Colonic mucosa (tissue), 4 donors: ENCODE measurements at regions not wholly inside any gene's neighbourhood (a gene's known extent, or its start where the extent isn't known, plus 50 kb on each side); places are given as distances from the start of the nearest gene placed in this dataset.

Experiments used
- DNase-seq: peaks from one replicate; pipeline ENCODE4 v3.0.0-alpha.2; 2020
- H3K27ac ChIP-seq: fragments of 200-600 bp; one replicate; pipeline ENCODE4 v1.8.0; 2021
- H3K27me3 ChIP-seq: fragments of 200-600 bp; one replicate; pipeline ENCODE4 v1.8.0; 2021
- H3K36me3 ChIP-seq: fragments of 200-600 bp; one replicate; pipeline ENCODE4 v1.8.0; 2021
- H3K4me1 ChIP-seq: fragments of 200-600 bp; one replicate; pipeline ENCODE4 v1.8.0; 2021; ENCODE audit warnings: mild to moderate bottlenecking
- H3K4me3 ChIP-seq: fragments of 200-600 bp; one replicate; pipeline ENCODE4 v1.8.0; 2021
- H3K9ac ChIP-seq, 2 donors: one replicate each; pipeline ENCODE4 v1.7.0; 2013; ENCODE audit warnings: control low read depth in 2 of 2, low read depth in 2 of 2, low read length in 2 of 2
- H3K9me3 ChIP-seq: fragments of 200-600 bp; one replicate; pipeline ENCODE4 v1.8.0; 2021
- CTCF ChIP-seq: fragments of 200-600 bp; IDR thresholded peaks from one replicate; pipeline ENCODE4 v1.8.0; 2022; ENCODE audit warnings: antibody characterized with exemption, mild to moderate bottlenecking
- intact Hi-C: fragments of 100-400 bp; cut with DNase I; formaldehyde crosslinking; loops from one replicate; pipeline ENCODE4 v1.14.1; 2022
- donor health status: healthy.
- donor health status: DM: no; HTN: no; CAD: no.
- donor health status: DM: no; HTN: no; CAD: no.

GRCh38 chr16:51713502-51713901 is 562.4 kb upstream of the SALL1 start:
- TF ChIP-seq CTCF, result no peak
- H3K9me3 ChIP-seq, result no peaks in the 10 kb centered on the region
- DNase-seq, result no peak
- no peaks in the 10 kb centered on the region for H3K27me3 ChIP-seq
- no peak overlapping the region for H3K9ac ChIP-seq
- no peak overlapping the region for H3K27ac ChIP-seq
- no peaks in the 10 kb centered on the region for H3K36me3 ChIP-seq
- H3K4me1 ChIP-seq, result no peaks in the 10 kb centered on the region
- no peak overlapping the region for H3K4me3 ChIP-seq
- intact Hi-C loops, result no loop called here

GRCh38 chr16:51710905-51711563 is 560.0 kb upstream of the SALL1 start:
- H3K27ac ChIP-seq, result no peak overlapping the region
- no peak overlapping the region for H3K4me3 ChIP-seq
- intact Hi-C loops, result no loop called here
- H3K9ac ChIP-seq, result no peak overlapping the region
- H3K4me1 ChIP-seq, result no peaks in the 10 kb centered on the region
- no peaks in the 10 kb centered on the region for H3K27me3 ChIP-seq
- no peak for TF ChIP-seq CTCF
- no peaks in the 10 kb centered on the region for H3K36me3 ChIP-seq
- no peak for DNase-seq
- no peaks in the 10 kb centered on the region for H3K9me3 ChIP-seq

- Histone ChIP-seq H3K27me3 (no peaks in the 10 kb centered on the region), H3K9me3 (no peaks in the 10 kb centered on the region), H3K36me3 (no peaks in the 10 kb centered on the region), H3K4me3 (no peak overlapping the region), H3K9ac (no peak overlapping the region), H3K27ac (no peak overlapping the region), H3K4me1 (no peaks in the 10 kb centered on the region)
- no peak for DNase-seq
- TF ChIP-seq CTCF, result no peak
- intact Hi-C loops, result no loop called here
These were observed 559.1 kb upstream of the SALL1 start for GRCh38 chr16:51710186-51710585.

GRCh38 chr16:51708861-51709260 is 557.8 kb upstream of the SALL1 start:
- Histone ChIP-seq H3K36me3 (no peaks in the 10 kb centered on the region), H3K9me3 (no peaks in the 10 kb centered on the region), H3K4me3 (no peak overlapping the region), H3K9ac (no peak overlapping the region), H3K4me1 (no peaks in the 10 kb centered on the region), H3K27ac (no peak overlapping the region), H3K27me3 (no peaks in the 10 kb centered on the region)
- no peak for TF ChIP-seq CTCF
- DNase-seq, result no peak
- intact Hi-C loops, result no loop called here

GRCh38 chr16:51707666-51708065 is 556.6 kb upstream of the SALL1 start:
- H3K9me3 ChIP-seq, result no peaks in the 10 kb centered on the region

More at GRCh38 chr16:51707666-51708065, 556.6 kb upstream of the SALL1 start:
- Histone ChIP-seq H3K36me3 (no peaks in the 10 kb centered on the region), H3K9ac (no peak overlapping the region), H3K27ac (no peak overlapping the region), H3K27me3 (no peaks in the 10 kb centered on the region), H3K4me1 (no peaks in the 10 kb centered on the region), H3K4me3 (no peak overlapping the region)
- no peak for TF ChIP-seq CTCF
- intact Hi-C loops, result no loop called here
- no peak for DNase-seq
